Eye (tissue), 1 donor: ENCODE measurements at regions not wholly inside any gene's neighbourhood (a gene's known extent, or its start where the extent isn't known, plus 50 kb on each side); places are given as distances from the start of the nearest gene placed in this dataset.

ENCODE experiments used
- DNase-seq: peaks from one replicate; pipeline ENCODE4 v3.0.0-alpha.2; 2015

DNA sequence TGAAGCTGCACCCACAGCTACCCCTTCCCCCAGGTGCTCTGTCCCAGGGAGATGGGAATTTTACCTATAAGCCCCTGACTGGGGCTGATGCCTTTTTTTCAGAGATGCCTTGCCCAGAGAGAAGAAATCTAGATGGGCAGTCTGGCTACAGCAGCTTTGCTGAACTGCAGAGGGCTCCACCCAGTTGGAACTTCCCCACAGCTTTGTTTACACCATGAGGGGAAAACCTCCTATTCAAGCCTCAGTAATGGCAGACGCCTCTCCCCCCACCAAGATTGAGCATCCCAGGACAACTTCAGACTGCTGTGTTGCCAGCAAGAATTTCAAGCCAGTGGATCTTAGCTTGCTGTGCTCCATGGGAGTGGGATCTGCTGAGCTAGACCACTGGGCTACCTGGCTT lies 122.6 kb upstream of the MOCS1 start:
- DNase-seq, result no peak

DNA sequence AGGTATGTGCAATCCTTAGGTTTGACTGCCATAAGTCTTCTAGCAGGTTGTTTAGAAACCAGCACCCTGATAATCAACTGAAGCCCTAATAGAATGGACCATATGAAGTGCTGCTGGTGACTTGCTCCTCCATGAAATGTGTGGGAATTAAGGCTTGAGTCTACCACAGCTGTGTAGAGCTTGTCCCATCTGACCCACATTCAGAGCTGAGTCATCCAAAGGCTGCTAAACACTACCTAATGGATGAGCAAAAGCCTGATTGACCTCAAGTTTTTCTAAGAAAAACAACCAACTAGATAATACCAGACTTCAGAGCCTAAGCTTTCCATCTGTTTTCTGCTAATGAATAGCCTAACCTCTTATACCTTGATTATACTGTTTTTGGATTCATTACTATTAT lies 120.3 kb upstream of the MOCS1 start:
- no peak for DNase-seq

DNA sequence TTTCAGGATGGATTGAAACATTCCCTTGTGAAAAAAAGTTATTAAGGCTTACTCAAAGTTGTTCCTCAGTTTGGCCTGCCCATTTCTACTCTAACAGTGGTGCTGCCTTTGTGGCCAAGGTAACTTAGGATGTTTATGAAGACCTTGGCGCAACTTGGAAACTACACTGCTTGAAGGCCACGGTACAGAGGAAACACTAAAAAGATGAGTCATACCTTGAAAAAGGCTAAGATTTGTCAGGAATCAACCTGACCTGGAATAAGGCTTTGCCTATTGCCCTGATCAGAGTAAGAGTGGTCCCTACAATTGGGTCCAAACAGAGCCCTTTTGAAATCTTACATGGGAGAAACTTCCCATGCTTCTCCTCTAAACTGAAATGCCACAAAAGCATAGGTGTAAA lies 119.9 kb upstream of the MOCS1 start:
- DNase-seq, result no peak

DNA sequence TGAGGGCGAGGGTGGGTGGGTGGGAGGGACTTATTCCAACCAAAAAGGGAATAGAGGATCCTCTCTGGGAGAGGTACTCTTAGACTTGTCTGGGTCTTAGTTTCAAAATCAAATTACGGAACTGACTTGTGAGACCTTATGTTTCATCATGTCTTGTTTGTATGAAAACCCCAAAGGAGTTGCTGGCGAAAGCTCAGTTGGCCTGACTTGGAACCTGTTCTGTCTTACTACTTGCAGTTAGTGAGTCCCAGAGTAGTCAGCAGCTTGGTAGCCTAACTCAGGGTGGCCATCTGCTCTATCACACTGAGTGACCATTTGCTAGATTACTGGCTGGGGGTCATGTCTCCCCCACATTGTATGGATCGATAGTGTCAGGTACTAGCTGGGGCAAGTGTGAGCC lies 114.9 kb upstream of the MOCS1 start:
- DNase-seq, result no peak

DNA sequence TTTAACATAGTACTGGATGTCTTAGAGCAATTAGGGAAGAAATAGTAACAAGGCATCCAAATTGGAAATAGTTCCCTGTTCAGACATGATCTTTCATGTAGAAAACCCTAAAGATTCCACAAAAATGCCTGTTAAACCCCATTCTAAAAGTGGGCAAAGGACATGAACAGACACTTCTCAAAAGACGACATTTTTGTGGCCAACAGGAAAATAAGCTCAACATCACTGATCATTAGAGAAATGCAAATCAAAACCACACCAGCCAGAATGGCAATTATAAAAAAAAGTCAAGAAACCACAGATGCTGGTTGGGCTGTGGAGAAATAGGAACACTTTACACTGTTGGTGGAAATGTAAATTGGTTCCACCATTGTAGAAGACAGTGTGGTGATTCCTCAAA lies 109.9 kb upstream of the MOCS1 start:
- no peak for DNase-seq

DNA sequence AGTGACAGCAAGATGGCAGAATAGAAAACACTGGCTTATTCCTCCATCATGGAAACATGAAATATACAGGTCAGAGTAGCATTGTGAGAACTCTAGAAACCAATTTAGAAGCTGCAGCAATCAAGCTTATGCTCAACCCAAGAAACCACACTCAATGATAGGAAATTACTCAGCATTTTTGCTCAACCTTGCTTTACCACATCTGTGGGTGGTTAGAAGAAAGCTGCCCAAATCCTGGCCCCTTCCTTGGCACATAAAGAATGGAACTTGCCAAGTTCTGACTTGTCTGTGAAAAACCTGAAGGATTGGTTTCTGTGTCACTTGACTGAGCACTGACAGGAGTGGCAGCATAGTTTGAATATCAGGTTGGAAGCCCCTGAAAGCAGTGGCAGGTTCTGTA lies 108.0 kb upstream of the MOCS1 start:
- DNase-seq, result no peak

DNA sequence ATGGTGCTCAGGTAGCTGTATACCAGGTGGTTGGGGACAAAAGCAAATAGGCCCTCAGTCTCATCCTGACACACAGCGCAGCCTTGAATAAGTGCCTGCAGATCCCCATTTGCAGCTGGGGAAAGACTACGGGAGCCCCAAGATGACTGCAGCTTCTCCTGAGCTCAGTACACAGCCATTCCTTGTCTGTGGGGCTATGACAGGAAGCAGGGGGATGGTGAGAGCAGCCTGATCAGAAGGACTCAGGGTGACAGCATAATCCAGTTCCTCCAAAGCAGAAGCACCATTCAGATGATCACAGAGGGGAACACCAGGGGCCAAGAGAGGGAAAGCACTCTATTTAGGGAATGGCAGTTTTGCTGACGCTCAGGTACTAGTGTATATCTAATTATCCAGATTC lies 104.8 kb upstream of the MOCS1 start:
- no peak for DNase-seq

DNA sequence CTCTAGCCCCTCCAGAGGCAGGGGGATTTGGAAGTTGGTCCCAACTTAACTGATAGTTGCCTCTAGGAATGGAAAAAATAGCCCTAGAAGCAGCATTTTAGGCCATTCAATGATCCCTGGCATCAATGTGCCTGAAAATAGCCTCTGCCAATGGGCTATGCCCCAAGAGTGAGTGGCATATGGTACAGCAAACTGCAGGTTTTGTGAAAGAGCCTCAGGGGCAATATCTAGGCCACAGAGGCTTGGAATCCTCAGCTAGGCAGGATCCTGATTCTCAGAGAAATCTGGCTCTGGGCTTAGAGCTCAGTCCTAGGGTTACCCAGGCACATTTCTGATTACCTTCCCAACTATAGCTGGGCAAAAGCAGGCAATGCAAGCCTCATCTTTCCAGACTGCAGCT lies 104.4 kb upstream of the MOCS1 start:
- DNase-seq, result no peak

DNA sequence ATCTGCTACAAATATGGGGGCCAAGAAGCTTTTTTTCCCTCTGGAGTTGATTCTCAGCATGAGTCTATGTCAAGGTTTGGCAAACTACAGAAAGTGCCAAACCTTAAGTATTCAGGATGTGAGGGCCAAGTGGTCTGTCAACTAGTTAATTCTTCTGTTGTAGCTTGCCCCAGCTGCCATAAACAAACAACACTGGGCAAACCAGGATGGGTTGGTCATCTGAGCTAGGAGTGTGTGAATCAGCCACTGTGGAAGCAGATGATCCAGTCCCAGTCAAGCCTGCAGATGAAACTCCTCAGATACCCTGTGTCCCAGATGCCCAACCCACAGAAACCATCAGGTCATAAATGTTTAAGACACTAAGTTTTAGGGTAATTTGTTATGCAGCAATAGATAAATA lies 103.0 kb upstream of the MOCS1 start:
- DNase-seq, result no peak

DNA sequence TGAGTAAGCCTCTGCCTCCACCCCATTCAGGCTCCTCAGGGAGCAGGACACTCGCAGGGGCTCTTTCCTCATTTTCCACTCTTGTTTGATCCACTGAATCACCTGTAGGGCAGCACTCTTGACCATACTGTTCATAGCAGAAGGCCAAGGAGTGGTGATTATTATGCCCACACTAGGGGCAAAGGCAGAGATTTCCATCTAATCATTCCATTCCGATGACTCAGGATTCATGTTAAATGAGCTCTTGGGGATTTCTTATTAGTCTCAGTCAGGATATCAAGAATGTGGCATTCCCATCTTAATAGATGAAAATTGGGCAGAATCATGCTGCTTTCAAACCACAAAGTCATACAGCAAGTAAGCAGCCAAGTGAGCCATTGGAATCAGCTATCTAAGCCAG lies 101.9 kb upstream of the MOCS1 start:
- DNase-seq, result no peak

DNA sequence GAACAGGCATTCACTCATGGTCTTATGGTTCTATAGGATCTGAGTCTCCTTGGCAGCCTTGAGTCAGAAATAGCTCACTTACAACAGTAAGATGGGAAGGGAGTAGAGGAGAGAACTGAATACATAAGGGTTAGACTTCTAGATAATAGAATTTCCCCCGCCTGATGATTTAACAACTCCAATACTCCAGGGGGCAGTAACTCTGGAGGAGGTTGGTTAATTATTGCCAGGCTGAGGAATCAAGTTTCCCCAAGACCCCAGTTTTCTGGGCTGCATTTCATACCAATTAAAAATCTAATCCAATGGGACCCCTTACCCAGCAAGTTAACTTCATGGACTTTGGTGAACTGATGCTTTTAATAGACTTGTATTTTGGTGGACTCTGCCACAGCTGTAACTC lies 94.2 kb upstream of the MOCS1 start:
- DNase-seq, result no peak

DNA sequence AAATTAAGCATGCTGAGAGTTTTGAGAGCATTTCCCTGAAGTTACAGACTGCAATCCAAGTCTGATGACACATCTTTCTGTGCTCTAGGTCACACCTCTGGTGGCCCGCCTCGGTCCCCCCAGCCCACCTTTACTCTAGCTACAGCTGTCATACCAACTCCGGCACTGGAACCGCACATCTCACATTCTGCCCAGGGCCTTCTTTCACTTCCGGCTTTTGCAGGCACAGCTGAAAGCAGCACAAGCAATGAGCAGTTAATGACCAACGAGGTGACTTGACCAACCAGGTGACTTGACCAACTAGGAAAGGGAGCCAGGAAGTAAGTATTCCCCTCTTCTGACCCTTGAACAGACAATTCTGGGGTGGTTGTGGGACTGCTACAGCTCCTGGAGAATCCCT lies 88.6 kb upstream of the MOCS1 start:
- no peak for DNase-seq

DNA sequence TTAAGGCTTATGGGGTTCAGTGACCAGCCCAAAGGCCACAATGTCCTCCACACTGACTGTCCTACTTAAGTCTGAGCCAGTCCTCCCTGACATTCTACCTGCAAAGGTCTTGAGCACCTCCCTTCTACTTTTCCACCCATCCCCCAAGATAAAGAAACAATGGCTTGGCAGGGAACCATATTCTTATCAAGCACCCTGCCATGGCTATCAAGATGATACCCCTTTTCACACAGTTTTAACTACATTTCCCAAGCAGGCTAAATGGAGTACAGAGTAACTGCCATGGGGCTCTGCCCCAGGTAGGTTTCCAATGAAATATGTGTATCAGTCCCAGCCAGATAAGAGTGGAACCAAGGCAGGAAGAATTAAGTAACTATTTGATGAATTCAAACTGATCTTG lies 85.9 kb upstream of the MOCS1 start:
- DNase-seq, result no peak

DNA sequence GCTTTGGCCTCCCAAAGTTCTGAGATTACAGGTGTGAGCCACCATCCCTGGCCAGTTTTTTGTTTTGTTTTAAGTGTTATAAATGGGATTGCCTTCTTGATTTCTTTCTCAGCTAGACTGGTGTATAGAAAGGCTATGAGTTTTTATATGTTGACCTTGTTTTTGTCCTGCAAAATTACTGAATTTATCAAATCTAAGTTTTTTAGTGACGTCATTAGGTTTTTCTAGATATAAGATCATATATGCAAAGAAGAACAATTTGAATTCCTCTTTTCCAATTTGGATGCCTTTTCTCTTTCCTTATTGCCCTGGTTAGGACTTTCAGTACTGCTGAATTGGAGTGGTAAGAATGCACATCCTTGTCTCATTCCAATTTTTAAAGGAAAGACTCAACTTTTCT lies 81.3 kb upstream of the MOCS1 start:
- no peak for DNase-seq

DNA sequence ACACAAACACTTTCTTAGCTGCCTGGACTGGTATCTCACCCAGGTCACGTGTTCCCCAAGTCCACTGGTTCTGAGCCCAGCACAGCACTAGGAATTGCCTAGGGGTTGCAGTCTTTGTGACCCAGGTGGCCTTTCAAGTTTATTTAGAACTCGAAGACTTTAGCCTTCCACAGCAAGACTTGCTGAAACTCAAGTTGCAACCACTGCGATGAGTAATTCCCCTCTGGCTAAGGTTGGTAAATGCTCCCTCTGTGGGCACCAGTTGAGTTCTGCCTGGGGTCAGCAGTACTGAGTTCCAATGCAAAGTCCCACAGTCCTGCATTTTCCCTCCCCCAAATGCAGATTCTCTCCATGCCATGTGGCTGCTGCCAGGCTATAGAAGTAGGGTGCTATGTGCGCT lies 77.6 kb upstream of the MOCS1 start:
- DNase-seq, result no peak

DNA sequence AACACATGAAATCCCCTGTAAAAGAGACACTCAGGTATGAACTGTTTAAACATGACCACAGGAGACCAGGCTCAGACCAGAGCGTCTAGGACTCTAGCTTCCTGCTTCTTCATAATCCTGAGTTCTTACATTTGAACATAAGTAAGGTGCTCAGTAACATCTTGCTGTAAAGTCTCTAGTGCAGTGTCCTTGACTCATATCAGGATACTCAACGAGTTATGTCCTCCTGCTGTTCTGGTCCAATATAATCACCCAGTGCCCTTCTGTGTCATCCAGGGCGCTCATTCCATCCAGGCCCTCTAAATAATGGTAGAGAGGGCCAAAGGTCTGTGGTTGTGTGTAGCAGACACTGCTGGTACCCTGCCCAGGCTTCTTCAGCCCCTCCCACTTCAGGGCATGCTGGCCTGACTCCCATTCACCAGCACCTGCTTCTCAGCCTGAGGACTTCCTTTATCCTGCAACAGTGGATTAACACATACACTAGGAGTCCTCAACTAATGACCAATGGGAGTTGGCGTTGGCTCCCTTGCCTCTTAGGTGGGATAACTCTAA lies 66.8 kb upstream of the MOCS1 start:
- DNase-seq, result no peak

DNA sequence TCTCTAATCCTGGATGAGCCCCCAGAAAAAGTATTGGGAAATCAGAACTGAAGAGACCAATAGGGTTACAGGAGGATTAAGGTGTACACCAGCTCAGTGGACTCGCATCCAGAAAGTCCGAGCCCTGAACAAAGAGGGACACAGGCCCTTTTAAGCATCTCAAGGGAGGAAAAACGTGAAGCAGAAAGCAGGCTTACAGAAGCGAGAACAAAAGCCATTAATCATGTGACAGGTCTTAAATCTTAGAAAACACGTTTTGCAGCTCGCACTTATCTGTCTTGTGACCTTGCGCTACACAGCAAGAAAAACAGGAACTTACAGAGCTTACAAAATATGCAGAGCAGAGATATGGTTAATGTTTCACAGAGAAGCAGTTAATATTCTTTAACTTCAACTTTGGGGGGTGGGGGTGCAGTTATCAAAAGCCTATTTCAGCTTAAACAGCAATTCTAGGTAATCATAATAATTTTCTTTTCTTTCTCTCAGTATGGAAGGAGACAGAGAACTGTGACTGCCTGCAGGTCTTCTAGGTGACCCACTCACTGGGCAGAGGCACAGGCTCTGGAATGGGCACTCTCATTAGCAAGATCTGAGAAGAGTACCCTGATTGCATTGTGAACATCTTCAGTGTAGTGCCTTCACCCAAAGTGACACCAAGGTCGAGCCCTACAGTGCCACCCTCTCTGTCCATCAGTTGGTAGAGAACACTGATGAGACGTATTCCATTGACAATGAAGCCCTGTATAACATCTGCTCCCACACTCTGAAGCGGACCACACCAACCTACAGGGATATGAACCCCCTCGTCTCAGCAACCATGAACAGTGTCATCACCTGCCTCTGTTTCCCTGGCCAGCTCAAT lies 65.0 kb upstream of the MOCS1 start:
- DNase-seq, result no peak

DNA sequence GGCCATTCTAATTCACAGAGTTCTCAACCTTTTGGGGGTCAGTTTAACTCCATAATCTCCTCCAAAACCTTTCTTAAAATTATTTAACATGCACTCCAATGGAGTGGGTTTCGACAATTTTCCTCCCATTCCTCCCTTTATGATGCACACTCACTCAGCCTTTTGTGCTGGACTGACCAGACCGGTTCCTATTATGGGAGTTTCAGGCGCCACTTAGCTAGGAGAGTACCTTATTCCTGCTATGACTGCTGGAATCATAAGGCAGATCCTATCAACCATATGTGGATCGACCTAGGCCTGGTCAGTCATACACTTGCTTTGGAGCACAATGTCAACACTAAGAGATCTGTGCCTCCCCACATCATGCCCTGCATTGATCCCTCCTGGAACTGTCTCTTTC lies 63.9 kb upstream of the MOCS1 start:
- no peak for DNase-seq

DNA sequence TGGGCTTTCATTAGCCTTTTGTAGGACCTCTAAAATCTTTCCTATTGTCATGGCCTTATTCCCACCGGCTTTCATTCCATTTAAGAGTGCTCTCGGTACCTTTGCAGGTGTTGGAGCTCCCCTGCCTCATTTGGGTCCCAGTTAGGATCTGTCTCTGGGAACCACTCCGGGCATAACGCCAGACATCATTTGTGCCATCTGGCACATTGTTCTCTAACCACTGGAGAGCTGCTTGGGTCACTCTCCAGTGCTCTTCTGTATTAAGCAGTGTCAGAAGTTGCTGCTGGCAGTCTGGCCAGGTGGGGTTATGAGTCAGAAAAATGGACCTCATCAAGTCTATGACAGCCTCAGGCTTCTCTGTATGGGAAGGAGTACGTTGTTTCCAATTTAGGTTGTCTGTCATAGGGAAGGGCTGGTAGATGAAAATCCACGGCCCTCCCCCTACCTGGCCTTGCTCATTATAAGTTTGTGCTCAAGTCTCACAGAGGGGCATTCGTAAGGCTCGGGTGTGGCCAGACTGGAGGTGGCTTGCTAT lies 62.9 kb upstream of the MOCS1 start:
- DNase-seq, result no peak

DNA sequence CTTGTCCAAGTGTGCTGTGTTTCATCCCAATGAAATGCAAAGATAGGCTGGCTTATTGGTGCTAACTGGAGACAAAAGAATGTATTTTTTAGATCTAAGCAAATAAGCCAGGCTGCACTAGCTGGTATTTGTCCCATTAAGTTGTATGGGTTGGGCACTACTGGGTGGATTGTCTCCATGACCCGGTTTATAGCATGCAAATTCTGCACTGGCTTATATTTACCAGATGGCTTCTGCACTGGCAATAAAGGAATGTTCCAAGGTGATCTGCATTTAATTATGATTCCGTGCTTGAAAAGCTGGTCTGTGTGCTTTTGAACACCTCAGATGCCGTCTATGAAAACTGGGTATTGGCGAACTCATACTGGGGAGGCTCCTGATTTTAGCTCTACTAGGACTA lies 61.4 kb upstream of the MOCS1 start:
- DNase-seq, result no peak

DNA sequence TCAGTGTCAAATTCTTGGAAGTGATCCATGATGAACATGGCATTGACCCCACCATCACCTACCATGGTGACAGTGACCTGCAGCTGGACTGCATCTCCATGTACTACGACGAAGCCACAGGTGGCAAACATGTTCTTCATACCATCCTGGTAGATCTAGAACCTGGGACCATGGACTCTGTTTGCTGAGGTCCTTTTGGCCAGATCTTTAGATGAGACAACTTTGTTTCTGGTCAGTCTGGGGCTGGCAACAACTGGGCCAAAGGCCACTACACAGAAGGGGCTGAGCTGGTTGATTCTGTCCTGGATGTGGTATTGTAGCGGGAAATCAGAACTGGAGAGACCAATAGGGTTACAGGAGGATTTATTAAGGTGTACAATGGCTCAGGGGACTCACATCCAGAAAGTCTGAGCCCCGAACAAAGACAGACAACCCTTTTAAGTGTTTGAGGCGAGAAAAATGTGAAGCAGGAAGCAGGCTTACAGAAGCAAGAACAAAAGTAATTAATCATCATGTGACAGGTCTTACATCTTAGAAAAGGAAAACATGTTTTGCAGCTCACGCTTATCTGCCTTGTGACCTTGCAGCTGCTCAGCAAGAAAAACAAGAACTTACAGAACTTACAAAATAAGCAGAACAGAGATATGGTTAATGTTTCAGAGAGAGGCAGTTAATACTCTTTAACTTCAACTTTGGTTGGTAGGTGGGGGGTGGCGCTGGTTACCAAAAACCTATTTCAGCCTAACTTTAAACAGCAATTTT lies 58.8 kb upstream of the MOCS1 start:
- DNase-seq, result no peak
